Neural progenitor cell (in vitro differentiated cells): ENCODE measurements at regions not wholly inside any gene's neighbourhood (a gene's known extent, or its start where the extent isn't known, plus 50 kb on each side); places are given as distances from the start of the nearest gene placed in this dataset.
A peak's percentile ranks its signal among the peaks of the same experiment; 100 is the strongest.

Experiments used
- DNase-seq: peaks from one replicate; pipeline ENCODE4 v3.0.0-alpha.2; 2016; ENCODE audit warnings: low spot score
- H2AFZ ChIP-seq: fragments of 200-600 bp; sonication (generic); replicated peaks from 2 replicates; pipeline ENCODE4 v1.6.1; 2016; ENCODE audit warnings: antibody characterized with exemption
- H3F3A ChIP-seq: fragments of 200-600 bp; sonication (generic); 2 replicates; pipeline ENCODE4 v1.6.1; 2016; ENCODE audit warnings: antibody characterized with exemption, low read depth
- H3K27ac ChIP-seq: fragments of 200-600 bp; sonication (generic); 2 replicates; pipeline ENCODE4 v1.5.1; 2016; ENCODE audit warnings: mild to moderate bottlenecking
- H3K27me3 ChIP-seq: fragments of 200-600 bp; sonication (generic); 2 replicates; pipeline ENCODE4 v1.6.1; 2016; ENCODE audit warnings: mild to moderate bottlenecking, moderate library complexity
- H3K36me3 ChIP-seq: fragments of 200-600 bp; sonication (generic); 2 replicates; pipeline ENCODE4 v1.5.1; 2016
- H3K4me1 ChIP-seq: fragments of 200-600 bp; sonication (generic); 2 replicates; pipeline ENCODE4 v1.6.1; 2016; ENCODE audit warnings: mixed run types
- H3K4me2 ChIP-seq: fragments of 200-600 bp; sonication (generic); 2 replicates; pipeline ENCODE4 v1.6.1; 2016
- H3K4me3 ChIP-seq: fragments of 200-600 bp; sonication (generic); 2 replicates; pipeline ENCODE4 v1.5.1; 2016
- H3K79me2 ChIP-seq: fragments of 200-600 bp; sonication (generic); 2 replicates; pipeline ENCODE4 v1.6.1; 2016; ENCODE audit warnings: low read depth
- H3K9ac ChIP-seq: fragments of 200-600 bp; sonication (generic); 2 replicates; pipeline ENCODE4 v1.6.1; 2016
- H3K9me3 ChIP-seq: fragments of 200-600 bp; sonication (generic); 2 replicates; pipeline ENCODE4 v1.5.1; 2016; ENCODE audit warnings: low read depth
- H4K20me1 ChIP-seq: fragments of 200-600 bp; sonication (generic); 2 replicates; pipeline ENCODE4 v1.6.1; 2016; ENCODE audit warnings: low read depth
- H3K27ac Mint-ChIP-seq: 3 replicates; pipeline ENCODE4 v1.8.0; 2021; ENCODE audit warnings: mixed read lengths
- H3K27me3 Mint-ChIP-seq: 2 replicates; pipeline ENCODE4 v1.8.0; 2022; ENCODE audit warnings: low read depth, mild to moderate bottlenecking, inconsistent platforms, moderate library complexity, mixed read lengths; ENCODE audit not compliant: insufficient read depth
- H3K36me3 Mint-ChIP-seq: 3 replicates; pipeline ENCODE4 v1.8.0; 2021; ENCODE audit warnings: mixed read lengths
- H3K4me1 Mint-ChIP-seq: 3 replicates; pipeline ENCODE4 v1.8.0; 2021; ENCODE audit warnings: mixed read lengths
- H3K4me3 Mint-ChIP-seq: 3 replicates; pipeline ENCODE4 v1.8.0; 2021; ENCODE audit warnings: mild to moderate bottlenecking, moderate library complexity, mixed read lengths
- H3K9me3 Mint-ChIP-seq: 3 replicates; pipeline ENCODE4 v1.8.0; 2020; ENCODE audit warnings: mixed read lengths
- EZH2 ChIP-seq: fragments of 200-600 bp; sonication (generic); IDR thresholded peaks from 2 replicates; pipeline ENCODE4 v1.6.1; 2017; ENCODE audit warnings: antibody characterized with exemption, mild to moderate bottlenecking, moderate library complexity
- EZH2phosphoT487 ChIP-seq: fragments of 200-600 bp; sonication (generic); IDR thresholded peaks from 2 replicates; pipeline ENCODE4 v1.6.1; 2017; ENCODE audit warnings: antibody characterized with exemption
- TF ChIP-seq, protein P1 (sequence below): fragments of 200-600 bp; sonication (generic); IDR thresholded peaks from 2 replicates; pipeline ENCODE4 v1.5.1; 2017; ENCODE audit warnings: antibody characterized with exemption, mild to moderate bottlenecking

DNA sequence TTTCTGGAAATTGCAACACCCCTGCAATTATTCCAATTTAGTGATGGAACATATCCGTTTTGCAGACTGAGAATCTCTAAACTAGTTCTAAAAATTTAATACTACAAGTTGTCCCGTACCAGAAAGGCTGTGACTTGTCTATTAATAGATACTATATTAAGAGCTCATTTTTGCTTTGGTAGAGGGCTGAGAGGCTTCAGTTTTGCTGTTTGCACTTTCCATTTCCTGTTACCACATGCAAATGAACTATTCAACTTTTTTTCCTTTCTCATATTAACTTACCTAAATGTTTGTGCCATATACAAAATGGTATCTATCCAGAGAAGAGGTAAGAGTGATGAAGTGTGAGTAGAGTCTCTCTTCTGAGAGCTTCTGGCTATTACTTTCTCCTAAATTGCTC lies 101.5 kb upstream of the CRBN start:
- Mint-ChIP-seq H3K36me3 (no peaks in the 10 kb centered on the region), H3K27ac (no peak overlapping the region), H3K27me3 (peaks cover 2% of the 10 kb centered on the region), H3K4me1 (no peaks in the 10 kb centered on the region), H3K9me3 (no peaks in the 10 kb centered on the region), H3K4me3 (no peak overlapping the region)
- Histone ChIP-seq H3K9me3 (no peaks in the 10 kb centered on the region), H3K36me3 (no peaks in the 10 kb centered on the region), H3K27me3 (no peaks in the 10 kb centered on the region), H4K20me1 (no peaks in the 10 kb centered on the region), H3K4me1 (peaks cover 13% of the 10 kb centered on the region), H3K4me2 (no peak overlapping the region), H3K79me2 (no peaks in the 10 kb centered on the region), H2AFZ (no peak overlapping the region), H3F3A (no peaks in the 10 kb centered on the region), H3K27ac (no peak overlapping the region), H3K9ac (no peak overlapping the region), H3K4me3 (no peak overlapping the region)
- no peak for TF ChIP-seq EZH2
- no peak for TF ChIP-seq EZH2phosphoT487
- TF ChIP-seq, protein P1, sequence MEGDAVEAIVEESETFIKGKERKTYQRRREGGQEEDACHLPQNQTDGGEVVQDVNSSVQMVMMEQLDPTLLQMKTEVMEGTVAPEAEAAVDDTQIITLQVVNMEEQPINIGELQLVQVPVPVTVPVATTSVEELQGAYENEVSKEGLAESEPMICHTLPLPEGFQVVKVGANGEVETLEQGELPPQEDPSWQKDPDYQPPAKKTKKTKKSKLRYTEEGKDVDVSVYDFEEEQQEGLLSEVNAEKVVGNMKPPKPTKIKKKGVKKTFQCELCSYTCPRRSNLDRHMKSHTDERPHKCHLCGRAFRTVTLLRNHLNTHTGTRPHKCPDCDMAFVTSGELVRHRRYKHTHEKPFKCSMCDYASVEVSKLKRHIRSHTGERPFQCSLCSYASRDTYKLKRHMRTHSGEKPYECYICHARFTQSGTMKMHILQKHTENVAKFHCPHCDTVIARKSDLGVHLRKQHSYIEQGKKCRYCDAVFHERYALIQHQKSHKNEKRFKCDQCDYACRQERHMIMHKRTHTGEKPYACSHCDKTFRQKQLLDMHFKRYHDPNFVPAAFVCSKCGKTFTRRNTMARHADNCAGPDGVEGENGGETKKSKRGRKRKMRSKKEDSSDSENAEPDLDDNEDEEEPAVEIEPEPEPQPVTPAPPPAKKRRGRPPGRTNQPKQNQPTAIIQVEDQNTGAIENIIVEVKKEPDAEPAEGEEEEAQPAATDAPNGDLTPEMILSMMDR = no peak
- DNase-seq = no peak

DNA sequence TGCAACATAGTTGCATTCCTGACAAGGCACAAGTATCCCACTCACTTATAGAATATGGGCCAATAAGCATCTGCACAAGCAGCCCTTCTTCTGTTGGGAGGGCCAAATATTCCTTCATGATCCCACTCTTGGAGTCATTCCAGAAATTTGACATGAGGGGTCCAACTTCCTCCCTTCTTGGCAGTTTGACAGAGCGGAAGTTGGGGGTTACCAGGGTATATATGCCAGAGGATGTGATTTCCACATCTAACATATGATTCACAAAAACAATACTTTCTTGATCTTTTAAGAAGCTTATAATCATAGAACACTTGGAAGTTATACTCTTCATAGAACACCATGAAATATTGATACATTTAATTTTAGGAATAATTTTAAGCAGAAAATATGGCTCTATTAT lies 100.9 kb upstream of the CRBN start:
- no peak overlapping the region for H3K4me3 ChIP-seq
- TF ChIP-seq, protein P1 = no peak
- TF ChIP-seq EZH2phosphoT487 (no peak), EZH2 (no peak)

DNA sequence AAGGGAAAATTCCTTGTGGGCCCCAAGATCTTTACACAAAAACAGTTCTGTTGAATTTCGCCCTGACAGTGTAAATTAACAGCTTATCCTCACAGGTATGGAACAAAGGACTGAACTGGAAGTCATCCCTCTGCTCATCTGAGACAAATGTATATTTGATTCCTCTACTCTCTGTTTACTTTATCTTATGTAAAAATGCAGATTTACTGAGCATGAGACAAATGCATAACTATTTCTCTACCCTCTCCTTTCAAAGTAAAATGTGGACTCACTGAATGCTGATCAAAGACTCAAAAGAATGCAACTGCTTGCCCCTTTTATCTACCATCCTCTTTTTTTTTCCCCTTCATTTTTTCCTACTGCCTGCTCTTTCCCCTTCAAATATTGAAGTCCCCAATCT lies 98.6 kb upstream of the CRBN start:
- Mint-ChIP-seq H3K4me1 (no peaks in the 10 kb centered on the region), H3K27me3 (no peaks in the 10 kb centered on the region), H3K4me3 (no peak overlapping the region), H3K9me3 (no peaks in the 10 kb centered on the region), H3K36me3 (no peaks in the 10 kb centered on the region), H3K27ac (no peak overlapping the region)
- Histone ChIP-seq H3F3A (no peaks in the 10 kb centered on the region), H3K4me3 (no peak overlapping the region), H3K4me2 (peak overlapping the region; percentile 37), H3K4me1 (peaks cover 13% of the 10 kb centered on the region), H3K27ac (peak overlapping the region; percentile 41), H3K36me3 (no peaks in the 10 kb centered on the region), H3K27me3 (no peaks in the 10 kb centered on the region), H3K9ac (no peak overlapping the region), H4K20me1 (no peaks in the 10 kb centered on the region), H3K9me3 (no peaks in the 10 kb centered on the region), H2AFZ (peak overlapping the region; percentile 77), H3K79me2 (no peaks in the 10 kb centered on the region)
- TF ChIP-seq, protein P1 = no peak
- TF ChIP-seq EZH2 (no peak), EZH2phosphoT487 (no peak)
- DNase-seq = peak; percentile 24

More for the DNA sequence above, 100.9 kb upstream of the CRBN start:
- Histone ChIP-seq H3K79me2 (no peaks in the 10 kb centered on the region), H4K20me1 (no peaks in the 10 kb centered on the region), H3K27ac (no peak overlapping the region), H3K4me1 (peaks cover 13% of the 10 kb centered on the region), H2AFZ (no peak overlapping the region), H3K36me3 (no peaks in the 10 kb centered on the region), H3K9me3 (no peaks in the 10 kb centered on the region), H3K9ac (no peak overlapping the region), H3K27me3 (no peaks in the 10 kb centered on the region), H3F3A (no peaks in the 10 kb centered on the region), H3K4me2 (no peak overlapping the region)
- H3K36me3 Mint-ChIP-seq = no peaks in the 10 kb centered on the region
- no peak for DNase-seq
- no peaks in the 10 kb centered on the region for H3K9me3 Mint-ChIP-seq
- no peak overlapping the region for H3K4me3 Mint-ChIP-seq
- H3K27ac Mint-ChIP-seq = no peak overlapping the region
- H3K4me1 Mint-ChIP-seq = no peaks in the 10 kb centered on the region
- no peaks in the 10 kb centered on the region for H3K27me3 Mint-ChIP-seq

DNA sequence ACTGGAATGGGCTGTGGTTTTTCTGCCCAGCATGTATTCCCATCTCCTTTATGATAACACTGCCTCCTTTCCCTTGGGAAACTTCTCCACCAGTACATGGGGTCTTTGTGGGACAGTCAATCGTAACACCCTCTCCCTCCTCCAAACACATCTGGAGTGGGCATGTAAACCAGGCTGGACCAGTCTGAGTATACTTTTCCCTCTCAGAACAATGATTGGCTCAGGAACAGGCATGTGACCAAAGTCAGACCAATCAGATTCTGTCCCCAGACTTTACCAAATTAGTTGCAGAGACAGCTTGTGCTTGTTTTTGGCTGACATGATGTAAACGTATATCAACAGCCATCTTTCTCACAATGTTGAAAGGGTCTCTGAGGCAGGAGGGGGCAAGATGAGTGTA lies 97.1 kb upstream of the CRBN start:
- TF ChIP-seq, protein P1 = no peak
- no peak for TF ChIP-seq EZH2phosphoT487
- no peak for TF ChIP-seq EZH2
- H3K4me3 Mint-ChIP-seq = no peak overlapping the region
- no peaks in the 10 kb centered on the region for H3K9me3 Mint-ChIP-seq

More for the DNA sequence above, 97.1 kb upstream of the CRBN start:
- H3K27ac ChIP-seq = no peak overlapping the region
- no peaks in the 10 kb centered on the region for H3F3A ChIP-seq
- no peak overlapping the region for H2AFZ ChIP-seq
- H3K36me3 ChIP-seq = no peaks in the 10 kb centered on the region
- H3K4me3 ChIP-seq = no peak overlapping the region
- Mint-ChIP-seq H3K27me3 (no peaks in the 10 kb centered on the region), H3K36me3 (no peaks in the 10 kb centered on the region), H3K4me1 (no peaks in the 10 kb centered on the region), H3K27ac (no peak overlapping the region)
- no peaks in the 10 kb centered on the region for H4K20me1 ChIP-seq
- H3K9ac ChIP-seq = no peak overlapping the region
- H3K9me3 ChIP-seq = no peaks in the 10 kb centered on the region
- H3K27me3 ChIP-seq = no peaks in the 10 kb centered on the region
- no peak for DNase-seq
- H3K4me2 ChIP-seq = no peak overlapping the region
- H3K4me1 ChIP-seq = peaks cover 13% of the 10 kb centered on the region
- H3K79me2 ChIP-seq = no peaks in the 10 kb centered on the region
